Esophagus squamous epithelium (tissue), 5 donors: ENCODE measurements at regions not wholly inside any gene's neighbourhood (a gene's known extent, or its start where the extent isn't known, plus 50 kb on each side); places are given as distances from the start of the nearest gene placed in this dataset.

Experiments used
- DNase-seq: peaks from one replicate; lab custom pipeline; 2025; lab: John Stamatoyannopoulos, UW
- H3K27ac ChIP-seq, 4 donors: fragments of 200-600 bp; sonication (generic); one replicate each; pipeline ENCODE4 v1.5.1; 2016 to 2019; ENCODE audit warnings: mild to moderate bottlenecking in 1 of 4
- H3K27me3 ChIP-seq, 4 donors: fragments of 200-600 bp; sonication (generic); 1 replicate in 3 of 4; 2 replicates in 1 of 4; pipeline versions ENCODE4 v1.5.1 to v1.6.0; 2017 to 2021; ENCODE audit warnings: antibody characterized with exemption in 1 of 4
- H3K36me3 ChIP-seq, 3 donors: fragments of 200-600 bp; sonication (generic); one replicate each; pipeline ENCODE4 v1.5.1; 2016 to 2019
- H3K4me1 ChIP-seq, 3 donors: fragments of 200-600 bp; sonication (generic); one replicate each; pipeline ENCODE4 v1.5.1; 2017 to 2019
- H3K4me3 ChIP-seq, 4 donors: fragments of 200-600 bp; sonication (generic); 1 replicate in 3 of 4; 2 replicates in 1 of 4; pipeline ENCODE4 v1.5.1; 2016 to 2019; ENCODE audit warnings: mild to moderate bottlenecking in 2 of 4, moderate library complexity in 1 of 4
- H3K9me3 ChIP-seq, 3 donors: fragments of 200-600 bp; sonication (generic); one replicate each; pipeline ENCODE4 v1.5.1; 2016 to 2019
- POLR2A ChIP-seq, 4 donors: fragments of 450-650 bp; IDR thresholded peaks; one replicate each; pipeline ENCODE4 v1.6.1; 2017; ENCODE audit warnings: antibody characterized with exemption in 4 of 4, mild to moderate bottlenecking in 4 of 4, moderate library complexity in 3 of 4
- WGBS, 2 donors: methylation state at CpG; one replicate each; pipeline ENCODE4 v1.1.5; 2018; 5-methylcytosine and 5-hydroxymethylcytosine counted together
- intact Hi-C: fragments of 100-400 bp; cut with DNase I; formaldehyde crosslinking; loops from one replicate; pipeline ENCODE4 v1.15.0; 2022
- TF ChIP-seq, protein P1 (sequence below), 6 experiments: fragments of 450-650 bp in 4 of 6; fragments of 200-600 bp in 2 of 6; sonication (generic) in 2 of 6; IDR thresholded peaks; one replicate each; pipeline ENCODE4 v1.5.1; 2016 to 2019; ENCODE audit warnings: antibody characterized with exemption in 6 of 6, mild to moderate bottlenecking in 4 of 6, moderate library complexity in 4 of 6
- donor health status: DM: yes; HTN: yes; CAD: no.

DNA sequence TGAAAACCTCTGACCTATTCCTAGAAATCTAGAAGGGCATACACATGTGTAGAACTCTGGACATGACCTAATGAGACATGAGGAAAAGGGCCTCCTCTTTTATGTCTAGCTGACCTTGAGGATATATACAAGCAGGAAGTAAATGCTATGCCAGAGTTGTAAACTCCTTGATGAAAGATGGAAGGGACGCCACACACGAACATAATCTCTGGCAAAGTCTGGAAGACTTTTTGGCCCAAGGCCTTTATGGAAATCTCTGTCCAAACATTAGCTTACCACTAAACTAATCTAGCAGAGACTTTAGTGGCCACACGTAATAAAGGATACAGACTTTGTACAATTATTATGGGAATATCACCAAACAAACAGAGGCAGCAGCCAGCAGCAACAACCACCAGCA, 138.1 kb upstream of the THSD7A start:
- H3K36me3 ChIP-seq, result no peaks in the 10 kb centered on the region
- no peak overlapping the region for H3K27ac ChIP-seq
- WGBS, 2 donors, result 49 to 56% methylated on average over 3 of the region's 3 CpGs
- H3K4me1 ChIP-seq, result no peaks in the 10 kb centered on the region
- no peaks in the 10 kb centered on the region for H3K27me3 ChIP-seq
- no peaks in the 10 kb centered on the region for H3K9me3 ChIP-seq
- intact Hi-C loops, result no loop called here
- TF ChIP-seq POLR2A (IDR thresholded peaks at IDR 0.05), result no peak
- TF ChIP-seq, protein P1, sequence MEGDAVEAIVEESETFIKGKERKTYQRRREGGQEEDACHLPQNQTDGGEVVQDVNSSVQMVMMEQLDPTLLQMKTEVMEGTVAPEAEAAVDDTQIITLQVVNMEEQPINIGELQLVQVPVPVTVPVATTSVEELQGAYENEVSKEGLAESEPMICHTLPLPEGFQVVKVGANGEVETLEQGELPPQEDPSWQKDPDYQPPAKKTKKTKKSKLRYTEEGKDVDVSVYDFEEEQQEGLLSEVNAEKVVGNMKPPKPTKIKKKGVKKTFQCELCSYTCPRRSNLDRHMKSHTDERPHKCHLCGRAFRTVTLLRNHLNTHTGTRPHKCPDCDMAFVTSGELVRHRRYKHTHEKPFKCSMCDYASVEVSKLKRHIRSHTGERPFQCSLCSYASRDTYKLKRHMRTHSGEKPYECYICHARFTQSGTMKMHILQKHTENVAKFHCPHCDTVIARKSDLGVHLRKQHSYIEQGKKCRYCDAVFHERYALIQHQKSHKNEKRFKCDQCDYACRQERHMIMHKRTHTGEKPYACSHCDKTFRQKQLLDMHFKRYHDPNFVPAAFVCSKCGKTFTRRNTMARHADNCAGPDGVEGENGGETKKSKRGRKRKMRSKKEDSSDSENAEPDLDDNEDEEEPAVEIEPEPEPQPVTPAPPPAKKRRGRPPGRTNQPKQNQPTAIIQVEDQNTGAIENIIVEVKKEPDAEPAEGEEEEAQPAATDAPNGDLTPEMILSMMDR (IDR thresholded peaks at IDR 0.05), result no peak
- no peak for DNase-seq
- H3K4me3 ChIP-seq, result no peak overlapping the region

DNA sequence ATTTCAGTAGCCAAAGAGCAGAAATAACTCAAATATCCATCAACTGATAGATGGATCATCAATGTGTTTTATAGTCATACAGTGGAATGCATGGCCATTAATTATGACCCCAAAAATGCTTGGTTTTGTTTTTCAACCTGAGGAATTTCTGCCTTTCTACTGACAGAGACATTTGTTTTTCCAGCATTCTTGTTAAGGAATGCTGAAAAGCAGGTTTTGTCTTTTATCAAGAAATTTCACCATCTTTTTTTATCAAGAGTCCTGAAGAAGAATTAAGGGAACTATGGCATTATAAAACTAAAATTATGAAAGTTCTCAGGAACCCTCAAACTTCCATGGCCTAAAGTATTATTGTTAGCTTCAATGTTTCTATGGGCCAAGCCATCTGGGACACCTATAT, 153.4 kb upstream of the THSD7A start:
- no peak overlapping the region for H3K4me3 ChIP-seq
- H3K9me3 ChIP-seq, result peaks cover 0 to 10% (median 0%) of the 10 kb centered on the region in 3 donors
- DNase-seq, result no peak
- H3K27ac ChIP-seq, result no peak overlapping the region
- H3K4me1 ChIP-seq, result no peaks in the 10 kb centered on the region
- H3K27me3 ChIP-seq, result no peaks in the 10 kb centered on the region
- TF ChIP-seq, protein P1 (IDR thresholded peaks at IDR 0.05), result no peak
- no peak for TF ChIP-seq POLR2A (IDR thresholded peaks at IDR 0.05)
- intact Hi-C loops, result no loop called here
- no peaks in the 10 kb centered on the region for H3K36me3 ChIP-seq

DNA sequence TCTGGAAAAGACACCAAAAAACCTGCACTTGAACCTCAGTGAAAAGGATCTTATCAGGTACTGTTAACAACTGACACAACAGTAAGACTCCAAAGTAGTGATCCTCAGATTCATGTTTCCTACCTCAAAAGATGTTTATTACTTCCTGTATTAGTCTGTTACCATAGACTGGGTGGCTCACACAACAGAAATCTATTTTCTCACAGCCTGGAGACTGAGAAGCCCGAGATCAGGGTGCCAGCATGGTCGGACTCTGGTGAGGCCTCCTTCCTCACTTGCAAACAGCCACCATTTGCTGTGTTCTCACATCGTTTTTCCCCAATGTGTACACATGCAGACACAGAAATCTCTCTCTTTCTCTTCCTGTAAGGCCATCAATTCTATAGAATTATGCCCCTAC, 154.0 kb upstream of the THSD7A start:
- 52 to 63% methylated on average over 3 of the region's 3 CpGs for WGBS, 2 donors
- Histone ChIP-seq H3K27ac (no peak overlapping the region), H3K9me3 (peaks cover 0 to 10% (median 0%) of the 10 kb centered on the region in 3 donors), H3K36me3 (no peaks in the 10 kb centered on the region), H3K27me3 (no peaks in the 10 kb centered on the region), H3K4me3 (no peak overlapping the region), H3K4me1 (no peaks in the 10 kb centered on the region)
- DNase-seq, result no peak
- no peak for TF ChIP-seq POLR2A (IDR thresholded peaks at IDR 0.05)
- TF ChIP-seq, protein P1 (IDR thresholded peaks at IDR 0.05), result no peak
- intact Hi-C loops, result no loop called here

DNA sequence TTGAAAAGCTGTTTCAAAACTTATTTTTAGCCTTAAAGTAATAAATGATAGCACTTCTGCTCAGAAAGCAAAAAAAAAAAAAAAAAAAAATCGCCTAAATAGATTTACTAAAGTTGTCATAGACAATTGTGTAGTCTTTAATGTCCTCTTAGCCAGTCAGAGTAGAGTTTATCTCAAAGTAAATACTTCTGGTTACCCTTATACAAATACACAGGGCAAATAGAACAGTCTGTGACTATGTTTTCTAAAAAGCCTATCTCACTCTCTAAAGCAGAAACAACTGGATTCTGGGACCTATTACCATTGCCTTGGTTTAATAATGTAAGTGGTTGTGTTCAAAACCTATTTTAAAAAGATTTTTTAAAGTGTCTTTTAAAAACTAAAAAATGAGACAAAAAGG, 156.2 kb upstream of the THSD7A start:
- Histone ChIP-seq H3K36me3 (no peaks in the 10 kb centered on the region), H3K27ac (no peak overlapping the region), H3K4me3 (no peak overlapping the region), H3K27me3 (no peaks in the 10 kb centered on the region), H3K9me3 (peaks cover 0 to 8% (median 0%) of the 10 kb centered on the region in 3 donors), H3K4me1 (no peaks in the 10 kb centered on the region)
- intact Hi-C loops, result no loop called here
- no peak for DNase-seq
- TF ChIP-seq, protein P1 (IDR thresholded peaks at IDR 0.05), result no peak
- TF ChIP-seq POLR2A (IDR thresholded peaks at IDR 0.05), result no peak
- 33 to 45% methylated on average over 1 of the region's 1 CpG for WGBS, 2 donors

DNA sequence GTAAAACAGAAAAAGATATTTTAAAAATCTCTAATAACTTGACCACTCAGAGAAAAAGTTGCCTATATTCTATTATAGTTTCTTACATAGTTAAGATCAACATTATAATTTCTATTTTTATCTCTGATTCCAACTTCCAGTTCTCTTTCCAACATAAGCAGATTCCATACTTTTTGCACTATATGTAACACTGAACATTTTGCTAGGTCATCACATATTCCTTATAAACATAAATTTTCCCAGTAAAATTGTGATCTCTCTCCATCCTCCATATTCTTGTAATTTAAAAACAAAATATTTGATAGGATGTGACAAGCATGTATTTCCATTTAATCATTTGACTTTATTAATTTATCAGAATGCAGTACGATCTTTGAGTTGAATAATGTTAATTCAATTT, 170.4 kb upstream of the THSD7A start:
- no peak for DNase-seq
- TF ChIP-seq, protein P1 (IDR thresholded peaks at IDR 0.05), result no peak
- no peak for TF ChIP-seq POLR2A (IDR thresholded peaks at IDR 0.05)
- Histone ChIP-seq H3K4me1 (no peaks in the 10 kb centered on the region), H3K27ac (no peak overlapping the region), H3K4me3 (no peak overlapping the region), H3K27me3 (no peaks in the 10 kb centered on the region), H3K36me3 (no peaks in the 10 kb centered on the region), H3K9me3 (no peaks in the 10 kb centered on the region)
- intact Hi-C loops, result no loop called here
- 85 to 96% methylated on average over 1 of the region's 1 CpG for WGBS, 2 donors
